ENCODE measurements at regions not wholly inside any gene's neighbourhood (a gene's known extent, or its start where the extent isn't known, plus 50 kb on each side); places are given as distances from the start of the nearest gene placed in this dataset.

DNA sequence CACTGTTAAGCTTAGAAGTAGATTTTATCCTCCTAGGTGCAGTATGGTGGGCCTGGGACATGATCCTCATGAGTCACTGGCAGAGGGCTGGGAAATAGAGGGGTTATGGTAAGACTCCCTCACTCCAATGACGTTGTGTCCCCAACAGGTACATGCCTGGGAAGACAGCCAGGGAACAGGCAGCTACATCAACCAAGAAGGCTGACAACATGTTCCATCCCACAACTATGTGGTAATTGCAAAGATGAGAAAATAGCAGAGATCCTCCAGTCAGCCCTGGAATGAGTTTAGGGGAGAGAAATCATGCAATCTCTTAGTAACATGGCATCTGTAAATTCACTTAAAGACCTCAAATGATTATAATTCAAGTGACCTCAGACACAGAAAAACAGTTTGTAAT, 114.4 kb upstream of the LIFR start:
- H3K9me3 ChIP-seq: no peaks in the 10 kb centered on the region
- H3K36me3 ChIP-seq: no peaks in the 10 kb centered on the region

GRCh38 chr5:38672059-38672788, 115.8 kb upstream of the LIFR start:
- no peak overlapping the region for H3K4me3 ChIP-seq
- H3K27me3 ChIP-seq (replicated peaks in 1 of 7): no peaks in the 10 kb centered on the region
- intact Hi-C loops (cut with DNase I; ENCODE audit: low total_unique reads): no loop called here
- TF ChIP-seq POLR2AphosphoS5 (IDR thresholded peaks at IDR 0.05): no peak
- TF ChIP-seq CTCF (IDR thresholded peaks at IDR 0.05 in 8 of 11, conservative IDR thresholded peaks at IDR 0.05 in 3 of 11): no peak
- no peak for TF ChIP-seq POLR2A (IDR thresholded peaks at IDR 0.05)
- WGBS, 5 donors: 67 to 79% (median 73%) methylated on average over 5 of the region's 5 CpGs
- H3K4me1 ChIP-seq: no peaks in the 10 kb centered on the region
- H3K36me3 ChIP-seq: no peaks in the 10 kb centered on the region
- no peaks in the 10 kb centered on the region for H3K9me3 ChIP-seq
- H3K27ac ChIP-seq: no peak overlapping the region
- DNase-seq: no peak

More for the DNA sequence above, 114.4 kb upstream of the LIFR start:
- H3K27ac ChIP-seq: no peak overlapping the region
- no peak for DNase-seq
- H3K4me1 ChIP-seq: no peaks in the 10 kb centered on the region
- WGBS, 5 donors: 65 to 83% (median 73%) methylated on average over 1 of the region's 1 CpG
- no peak for TF ChIP-seq POLR2AphosphoS5 (IDR thresholded peaks at IDR 0.05)
- TF ChIP-seq POLR2A (IDR thresholded peaks at IDR 0.05): no peak
- no peak for TF ChIP-seq CTCF (IDR thresholded peaks at IDR 0.05 in 8 of 11, conservative IDR thresholded peaks at IDR 0.05 in 3 of 11)
- no peak overlapping the region for H3K4me3 ChIP-seq
- H3K27me3 ChIP-seq (replicated peaks in 1 of 7): no peaks in the 10 kb centered on the region
- intact Hi-C loops (cut with DNase I; ENCODE audit: low total_unique reads): no loop called here

- TF ChIP-seq POLR2A (IDR thresholded peaks at IDR 0.05) (no peak), CTCF (IDR thresholded peaks at IDR 0.05 in 8 of 11, conservative IDR thresholded peaks at IDR 0.05 in 3 of 11) (no peak), POLR2AphosphoS5 (IDR thresholded peaks at IDR 0.05) (no peak)
- Histone ChIP-seq H3K36me3 (no peaks in the 10 kb centered on the region), H3K9me3 (no peaks in the 10 kb centered on the region), H3K27me3 (replicated peaks in 1 of 7) (no peaks in the 10 kb centered on the region), H3K4me3 (no peak overlapping the region), H3K4me1 (no peaks in the 10 kb centered on the region), H3K27ac (no peak overlapping the region)
- intact Hi-C loops (cut with DNase I; ENCODE audit: low total_unique reads): no loop called here
- 88 to 94% (median 90%) methylated on average over 6 of the region's 6 CpGs for whole genome bisulfite sequencing, 5 donors
- no peak for DNase-seq
Observed at GRCh38 chr5:38673671-38674071, 117.2 kb upstream of the LIFR start.

- no peak for DNase-seq
- no peaks in the 10 kb centered on the region for H3K4me1 ChIP-seq
- WGBS, 5 donors: 77 to 93% (median 84%) methylated on average over 2 of the region's 2 CpGs
- no peak overlapping the region for H3K27ac ChIP-seq
- H3K27me3 ChIP-seq (replicated peaks in 1 of 7): no peaks in the 10 kb centered on the region
- no peak overlapping the region for H3K4me3 ChIP-seq
- H3K9me3 ChIP-seq: no peaks in the 10 kb centered on the region
- no peaks in the 10 kb centered on the region for H3K36me3 ChIP-seq
- no peak for TF ChIP-seq CTCF (IDR thresholded peaks at IDR 0.05 in 8 of 11, conservative IDR thresholded peaks at IDR 0.05 in 3 of 11)
- intact Hi-C loops (cut with DNase I; ENCODE audit: low total_unique reads): no loop called here
Observed at GRCh38 chr5:38675443-38675842, 119.0 kb upstream of the LIFR start.

Data from spleen (tissue), 11 donors.